IMR-90 (cell line): ENCODE measurements at regions not wholly inside any gene's neighbourhood (a gene's known extent, or its start where the extent isn't known, plus 50 kb on each side); places are given as distances from the start of the nearest gene placed in this dataset.

Experiments used
- BHLHE40 ChIP-seq: fragments of 150-350 bp; IDR thresholded peaks from 2 replicates; pipeline ENCODE4 v1.6.1; 2016; ENCODE audit warnings: mild to moderate bottlenecking, low read depth, low read length
- CEBPB ChIP-seq: IDR thresholded peaks from 2 replicates; pipeline ENCODE4 v1.6.1; 2012; ENCODE audit warnings: low read depth, low read length, improper control_type of control experiment
- CHD1 ChIP-seq: IDR thresholded peaks from 2 replicates; pipeline ENCODE4 v1.6.1; 2012; ENCODE audit warnings: low read depth, low read length, improper control_type of control experiment
- CTCF ChIP-seq: conservative IDR thresholded peaks from 2 replicates; pipeline ENCODE4 v1.5.1; 2012; ENCODE audit warnings: mild to moderate bottlenecking, low read depth, low read length, improper control_type of control experiment
- ELK1 ChIP-seq: fragments of 150-350 bp; IDR thresholded peaks from 2 replicates; pipeline ENCODE4 v1.6.1; 2016; ENCODE audit warnings: low read depth, mild to moderate bottlenecking, low read length, moderate library complexity, borderline replicate concordance
- FOS ChIP-seq: fragments of 150-350 bp; IDR thresholded peaks from 2 replicates; pipeline ENCODE4 v1.6.1; 2016; ENCODE audit warnings: low read depth, low read length
- MAFK ChIP-seq: IDR thresholded peaks from 2 replicates; pipeline ENCODE4 v1.6.1; 2012; ENCODE audit warnings: low read depth, low read length, improper control_type of control experiment
- MXI1 ChIP-seq: IDR thresholded peaks from 2 replicates; pipeline ENCODE4 v1.6.1; 2012; ENCODE audit warnings: low read depth, mild to moderate bottlenecking, low read length, moderate library complexity, borderline replicate concordance
- POLR2A ChIP-seq: IDR thresholded peaks from 2 replicates; pipeline ENCODE4 v1.6.1; 2012; ENCODE audit warnings: mild to moderate bottlenecking, low read depth, low read length
- RAD21 ChIP-seq: IDR thresholded peaks from 2 replicates; pipeline ENCODE4 v1.6.1; 2012; ENCODE audit warnings: low read length, improper control_type of control experiment
- RFX5 ChIP-seq: IDR thresholded peaks from 2 replicates; pipeline ENCODE4 v1.8.0; 2012; ENCODE audit warnings: low read depth, mild to moderate bottlenecking, low read length, moderate library complexity
- USF2 ChIP-seq: fragments of 150-350 bp; IDR thresholded peaks from 2 replicates; pipeline ENCODE4 v1.6.1; 2017; ENCODE audit warnings: mild to moderate bottlenecking, antibody characterized with exemption, low read length, low read depth

- no peak for TF ChIP-seq CTCF
- no peak for TF ChIP-seq MAFK
- TF ChIP-seq ELK1: no peak
- TF ChIP-seq FOS: no peak
- TF ChIP-seq POLR2A: no peak
- TF ChIP-seq RFX5: no peak
- TF ChIP-seq CEBPB: no peak
- no peak for TF ChIP-seq USF2
- no peak for TF ChIP-seq MXI1
- no peak for TF ChIP-seq RAD21
- no peak for TF ChIP-seq BHLHE40
- no peak for TF ChIP-seq CHD1
Measured at GRCh38 chr1:17986156-17986555, 121.4 kb upstream of the IGSF21 start.
